Neural progenitor cell (in vitro differentiated cells): ENCODE measurements at regions not wholly inside any gene's neighbourhood (a gene's known extent, or its start where the extent isn't known, plus 50 kb on each side); places are given as distances from the start of the nearest gene placed in this dataset.

Experiments
- DNase-seq: peaks from one replicate; pipeline ENCODE4 v3.0.0-alpha.2; 2016; ENCODE audit warnings: low spot score
- H2AFZ ChIP-seq: fragments of 200-600 bp; sonication (generic); replicated peaks from 2 replicates; pipeline ENCODE4 v1.6.1; 2016; ENCODE audit warnings: antibody characterized with exemption
- H3F3A ChIP-seq: fragments of 200-600 bp; sonication (generic); 2 replicates; pipeline ENCODE4 v1.6.1; 2016; ENCODE audit warnings: antibody characterized with exemption, low read depth
- H3K27ac ChIP-seq: fragments of 200-600 bp; sonication (generic); 2 replicates; pipeline ENCODE4 v1.5.1; 2016; ENCODE audit warnings: mild to moderate bottlenecking
- H3K27me3 ChIP-seq: fragments of 200-600 bp; sonication (generic); 2 replicates; pipeline ENCODE4 v1.6.1; 2016; ENCODE audit warnings: mild to moderate bottlenecking, moderate library complexity
- H3K36me3 ChIP-seq: fragments of 200-600 bp; sonication (generic); 2 replicates; pipeline ENCODE4 v1.5.1; 2016
- H3K4me1 ChIP-seq: fragments of 200-600 bp; sonication (generic); 2 replicates; pipeline ENCODE4 v1.6.1; 2016; ENCODE audit warnings: mixed run types
- H3K4me2 ChIP-seq: fragments of 200-600 bp; sonication (generic); 2 replicates; pipeline ENCODE4 v1.6.1; 2016
- H3K4me3 ChIP-seq: fragments of 200-600 bp; sonication (generic); 2 replicates; pipeline ENCODE4 v1.5.1; 2016
- H3K79me2 ChIP-seq: fragments of 200-600 bp; sonication (generic); 2 replicates; pipeline ENCODE4 v1.6.1; 2016; ENCODE audit warnings: low read depth
- H3K9ac ChIP-seq: fragments of 200-600 bp; sonication (generic); 2 replicates; pipeline ENCODE4 v1.6.1; 2016
- H3K9me3 ChIP-seq: fragments of 200-600 bp; sonication (generic); 2 replicates; pipeline ENCODE4 v1.5.1; 2016; ENCODE audit warnings: low read depth
- H4K20me1 ChIP-seq: fragments of 200-600 bp; sonication (generic); 2 replicates; pipeline ENCODE4 v1.6.1; 2016; ENCODE audit warnings: low read depth
- H3K27ac Mint-ChIP-seq: 3 replicates; pipeline ENCODE4 v1.8.0; 2021; ENCODE audit warnings: mixed read lengths
- H3K27me3 Mint-ChIP-seq: 2 replicates; pipeline ENCODE4 v1.8.0; 2022; ENCODE audit warnings: low read depth, mild to moderate bottlenecking, inconsistent platforms, moderate library complexity, mixed read lengths; ENCODE audit not compliant: insufficient read depth
- H3K36me3 Mint-ChIP-seq: 3 replicates; pipeline ENCODE4 v1.8.0; 2021; ENCODE audit warnings: mixed read lengths
- H3K4me1 Mint-ChIP-seq: 3 replicates; pipeline ENCODE4 v1.8.0; 2021; ENCODE audit warnings: mixed read lengths
- H3K4me3 Mint-ChIP-seq: 3 replicates; pipeline ENCODE4 v1.8.0; 2021; ENCODE audit warnings: mild to moderate bottlenecking, moderate library complexity, mixed read lengths
- H3K9me3 Mint-ChIP-seq: 3 replicates; pipeline ENCODE4 v1.8.0; 2020; ENCODE audit warnings: mixed read lengths
- EZH2 ChIP-seq: fragments of 200-600 bp; sonication (generic); IDR thresholded peaks from 2 replicates; pipeline ENCODE4 v1.6.1; 2017; ENCODE audit warnings: antibody characterized with exemption, mild to moderate bottlenecking, moderate library complexity
- EZH2phosphoT487 ChIP-seq: fragments of 200-600 bp; sonication (generic); IDR thresholded peaks from 2 replicates; pipeline ENCODE4 v1.6.1; 2017; ENCODE audit warnings: antibody characterized with exemption
- TF ChIP-seq, protein P1 (sequence below): fragments of 200-600 bp; sonication (generic); IDR thresholded peaks from 2 replicates; pipeline ENCODE4 v1.5.1; 2017; ENCODE audit warnings: antibody characterized with exemption, mild to moderate bottlenecking

DNA sequence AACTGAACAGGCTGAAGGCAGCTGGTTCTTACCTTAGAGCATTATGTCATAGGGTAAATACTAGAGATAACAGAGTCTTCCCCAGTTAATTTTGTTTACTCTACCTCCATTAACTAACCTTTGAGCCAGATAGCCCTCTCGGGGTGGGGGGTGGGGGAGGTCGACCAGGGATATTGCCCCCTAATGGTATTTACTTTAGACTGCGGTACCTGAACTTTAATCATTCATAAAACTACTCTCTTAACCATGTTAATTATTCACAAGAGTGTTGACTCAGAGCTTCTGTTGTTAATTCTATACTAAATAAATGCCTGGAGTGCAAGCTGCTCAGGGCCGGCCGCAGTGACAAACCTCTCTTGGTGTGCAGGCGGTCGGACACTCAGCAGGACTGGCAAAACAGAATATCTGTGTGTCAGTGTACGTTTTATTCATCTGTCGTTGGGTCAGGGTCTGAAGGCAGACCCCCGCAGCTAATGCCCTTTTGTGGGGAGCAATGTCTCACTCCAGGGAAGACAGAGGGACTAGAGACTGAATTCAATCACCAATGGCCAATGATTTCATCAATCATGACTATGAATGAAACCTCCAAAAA lies 152.4 kb upstream of the COL21A1 start:
- Mint-ChIP-seq H3K4me3 (no peak overlapping the region), H3K27ac (no peak overlapping the region), H3K9me3 (no peaks in the 10 kb centered on the region), H3K4me1 (no peaks in the 10 kb centered on the region), H3K27me3 (peaks cover 5% of the 10 kb centered on the region), H3K36me3 (no peaks in the 10 kb centered on the region)
- Histone ChIP-seq H3K4me1 (no peaks in the 10 kb centered on the region), H3K27ac (no peak overlapping the region), H3K27me3 (no peaks in the 10 kb centered on the region), H3F3A (no peaks in the 10 kb centered on the region), H3K36me3 (no peaks in the 10 kb centered on the region), H3K9ac (no peak overlapping the region), H3K4me2 (no peak overlapping the region), H3K9me3 (no peaks in the 10 kb centered on the region), H2AFZ (no peak overlapping the region), H3K4me3 (no peak overlapping the region), H4K20me1 (no peaks in the 10 kb centered on the region), H3K79me2 (no peaks in the 10 kb centered on the region)
- TF ChIP-seq, protein P1, sequence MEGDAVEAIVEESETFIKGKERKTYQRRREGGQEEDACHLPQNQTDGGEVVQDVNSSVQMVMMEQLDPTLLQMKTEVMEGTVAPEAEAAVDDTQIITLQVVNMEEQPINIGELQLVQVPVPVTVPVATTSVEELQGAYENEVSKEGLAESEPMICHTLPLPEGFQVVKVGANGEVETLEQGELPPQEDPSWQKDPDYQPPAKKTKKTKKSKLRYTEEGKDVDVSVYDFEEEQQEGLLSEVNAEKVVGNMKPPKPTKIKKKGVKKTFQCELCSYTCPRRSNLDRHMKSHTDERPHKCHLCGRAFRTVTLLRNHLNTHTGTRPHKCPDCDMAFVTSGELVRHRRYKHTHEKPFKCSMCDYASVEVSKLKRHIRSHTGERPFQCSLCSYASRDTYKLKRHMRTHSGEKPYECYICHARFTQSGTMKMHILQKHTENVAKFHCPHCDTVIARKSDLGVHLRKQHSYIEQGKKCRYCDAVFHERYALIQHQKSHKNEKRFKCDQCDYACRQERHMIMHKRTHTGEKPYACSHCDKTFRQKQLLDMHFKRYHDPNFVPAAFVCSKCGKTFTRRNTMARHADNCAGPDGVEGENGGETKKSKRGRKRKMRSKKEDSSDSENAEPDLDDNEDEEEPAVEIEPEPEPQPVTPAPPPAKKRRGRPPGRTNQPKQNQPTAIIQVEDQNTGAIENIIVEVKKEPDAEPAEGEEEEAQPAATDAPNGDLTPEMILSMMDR = no peak
- TF ChIP-seq EZH2phosphoT487 (no peak), EZH2 (no peak)
- DNase-seq = no peak

DNA sequence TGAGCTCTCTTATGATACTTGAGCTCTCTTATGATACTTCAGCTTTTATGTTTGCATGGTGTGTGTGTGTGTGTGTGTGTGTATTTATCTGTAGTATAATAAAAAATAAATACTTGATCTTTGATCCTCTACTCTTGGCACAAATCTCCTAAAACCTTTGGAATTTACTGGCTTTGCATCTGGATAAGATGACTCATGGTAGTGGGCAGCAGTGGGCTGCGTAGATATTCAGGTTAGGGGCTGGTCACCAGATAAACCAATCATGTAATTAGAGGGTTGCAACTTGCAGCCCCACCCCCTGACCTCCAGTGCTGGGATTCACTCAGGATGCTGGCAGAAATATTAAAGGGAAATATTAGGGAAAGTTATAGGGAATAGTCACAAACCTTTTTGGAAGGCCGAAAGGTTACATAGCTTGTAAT lies 151.9 kb upstream of the COL21A1 start:
- no peaks in the 10 kb centered on the region for H3K9me3 Mint-ChIP-seq
- H3K27me3 ChIP-seq = no peaks in the 10 kb centered on the region
- TF ChIP-seq EZH2 (no peak), EZH2phosphoT487 (no peak)
- TF ChIP-seq, protein P1 = no peak
- no peak overlapping the region for H3K4me3 Mint-ChIP-seq
- H3K4me1 ChIP-seq = no peaks in the 10 kb centered on the region
- no peaks in the 10 kb centered on the region for H4K20me1 ChIP-seq
- H3K27ac ChIP-seq = no peak overlapping the region
- no peaks in the 10 kb centered on the region for H3F3A ChIP-seq
- H3K27ac Mint-ChIP-seq = no peak overlapping the region
- no peak for DNase-seq
- no peaks in the 10 kb centered on the region for H3K79me2 ChIP-seq
- H3K4me1 Mint-ChIP-seq = no peaks in the 10 kb centered on the region
- H3K4me2 ChIP-seq = no peak overlapping the region
- no peak overlapping the region for H3K4me3 ChIP-seq
- peaks cover 5% of the 10 kb centered on the region for H3K27me3 Mint-ChIP-seq
- H3K9ac ChIP-seq = no peak overlapping the region
- no peaks in the 10 kb centered on the region for H3K36me3 ChIP-seq
- no peaks in the 10 kb centered on the region for H3K36me3 Mint-ChIP-seq
- no peaks in the 10 kb centered on the region for H3K9me3 ChIP-seq
- H2AFZ ChIP-seq = no peak overlapping the region

DNA sequence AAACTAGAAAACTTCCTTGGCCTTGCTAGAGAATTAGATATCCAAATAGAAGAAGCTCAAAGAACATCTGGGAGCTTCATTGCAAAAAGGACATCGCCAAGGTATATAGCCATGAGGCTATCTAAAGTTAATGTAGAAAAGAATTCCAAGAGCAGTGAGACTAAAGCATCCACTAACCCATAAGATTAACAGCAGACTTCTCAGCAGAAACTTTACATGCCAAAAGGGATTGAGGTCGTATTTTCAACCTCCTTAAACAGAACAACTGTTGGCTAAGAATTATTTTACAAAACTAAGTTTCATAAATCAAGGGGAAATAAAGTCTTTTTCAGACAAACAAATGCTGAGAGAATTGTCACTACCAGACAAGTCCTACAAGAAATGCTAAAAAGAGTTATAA lies 149.1 kb upstream of the COL21A1 start:
- Histone ChIP-seq H4K20me1 (no peaks in the 10 kb centered on the region), H3F3A (no peaks in the 10 kb centered on the region), H3K9me3 (no peaks in the 10 kb centered on the region), H3K27me3 (no peaks in the 10 kb centered on the region), H3K36me3 (no peaks in the 10 kb centered on the region), H3K9ac (no peak overlapping the region), H3K27ac (no peak overlapping the region), H3K4me1 (no peaks in the 10 kb centered on the region), H3K79me2 (no peaks in the 10 kb centered on the region), H2AFZ (no peak overlapping the region), H3K4me2 (no peak overlapping the region), H3K4me3 (no peak overlapping the region)
- Mint-ChIP-seq H3K27me3 (peaks cover 5% of the 10 kb centered on the region), H3K4me3 (no peak overlapping the region), H3K36me3 (no peaks in the 10 kb centered on the region), H3K27ac (no peak overlapping the region), H3K9me3 (no peaks in the 10 kb centered on the region), H3K4me1 (no peaks in the 10 kb centered on the region)
- TF ChIP-seq, protein P1 = no peak
- no peak for TF ChIP-seq EZH2phosphoT487
- TF ChIP-seq EZH2 = no peak
- DNase-seq = no peak
